K562 (cell line): ENCODE measurements at regions not wholly inside any gene's neighbourhood (a gene's known extent, or its start where the extent isn't known, plus 50 kb on each side); places are given as distances from the start of the nearest gene placed in this dataset.

ENCODE experiments used
- ATAC-seq: fragments of 200-7000 bp; cut with Tn5 transposase; 3 replicates; pipeline ENCODE4 v1.9.1; 2020; ENCODE audit warnings: moderate library complexity
- BruUV-seq: library from RNA; stranded (reverse); fragments of 400-500 nt; replicated peaks from 2 replicates; lab custom pipeline; 2021; lab: Mats Ljungman, UMichigan
- CTCF ChIA-PET: fragments of 300-600 bp; formaldehyde crosslinking; extraction: SDS; loops from one replicate; lab custom pipeline; 2021; ENCODE audit warnings: low intra/inter-chr PET ratio; lab: Yijun Ruan, JAX
- POLR2A ChIA-PET: fragments of 300-600, 350-650 bp; sonication (Branson Sonifier 250); formaldehyde crosslinking; extraction: SDS; loops from one replicate; lab custom pipeline; 2021; ENCODE audit warnings: antibody characterized with exemption, inconsistent platforms; lab: Yijun Ruan, JAX
- DNase-seq, 4 experiments: peaks; one replicate each; pipeline versions ENCODE4 v3.0.0 to v3.0.0-alpha.2; 2011 to 2018; ENCODE audit warnings: low spot score in 3 of 4, mixed read lengths in 3 of 4; ENCODE audit errors: extremely low read depth in 1 of 4
- FAIRE-seq: peaks from 2 replicates; lab custom pipeline; 2011; peaks lifted over from hg19 to GRCh38; lab: Jason Lieb, UNC
- H2AFZ ChIP-seq: 2 replicates; pipeline ENCODE4 v1.6.0; 2011; ENCODE audit warnings: low read depth, low read length, control low read depth, inconsistent platforms
- H3K27ac ChIP-seq: fragments of 200-600 bp; 3 replicates; pipeline ENCODE4 v1.8.0; 2011; ENCODE audit warnings: low read depth, mild to moderate bottlenecking, control low read depth, inconsistent platforms, low read length, moderate library complexity, mixed read lengths; ENCODE audit errors: extremely low read depth
- H3K27me3 ChIP-seq, 2 experiments: fragments of 300-600 bp in 1 of 2; 2 replicates in 1 of 2; 3 replicates in 1 of 2; pipeline versions ENCODE4 v1.6.0 to v1.8.0; 2011; ENCODE audit warnings: inconsistent platforms in 2 of 2, low read length in 2 of 2, mild to moderate bottlenecking in 1 of 2, mixed read lengths in 1 of 2, moderate library complexity in 1 of 2; ENCODE audit not compliant: control insufficient read depth in 2 of 2, insufficient read depth in 2 of 2
- H3K36me3 ChIP-seq: fragments of 300-600 bp; 3 replicates; pipeline ENCODE4 v1.8.0; 2011; ENCODE audit warnings: mild to moderate bottlenecking, low read length, inconsistent platforms; ENCODE audit not compliant: control insufficient read depth, insufficient read depth
- H3K4me1 ChIP-seq, 2 experiments: fragments of 200-600 bp in 1 of 2; replicated peaks in 1 of 2; 2 replicates in 1 of 2; 3 replicates in 1 of 2; pipeline versions ENCODE4 v1.5.1 to v1.8.0; 2011; ENCODE audit warnings: inconsistent platforms in 2 of 2, low read length in 2 of 2, mild to moderate bottlenecking in 1 of 2, mixed read lengths in 1 of 2, moderate library complexity in 1 of 2; ENCODE audit not compliant: control insufficient read depth in 2 of 2, insufficient read depth in 2 of 2
- H3K4me2 ChIP-seq: 2 replicates; pipeline ENCODE4 v1.6.1; 2011; ENCODE audit warnings: low read length, control low read depth, inconsistent platforms, mixed read lengths; ENCODE audit not compliant: insufficient read depth
- H3K4me3 ChIP-seq: fragments of 200-600 bp; sonication (generic), shearing (Covaris generic); 2 replicates; pipeline ENCODE4 v1.5.1; 2016; ENCODE audit warnings: control low read depth, inconsistent platforms
- H3K79me2 ChIP-seq: fragments of 200-600 bp; 3 replicates; pipeline ENCODE4 v1.8.0; 2011; ENCODE audit warnings: low read length, inconsistent platforms; ENCODE audit not compliant: control insufficient read depth, insufficient read depth
- H3K9ac ChIP-seq, 2 experiments: 2 replicates each; pipeline versions ENCODE4 v1.6.0 to v1.6.1; 2011; ENCODE audit warnings: low read depth in 2 of 2, low read length in 2 of 2, control low read depth in 1 of 2, inconsistent platforms in 1 of 2, mild to moderate bottlenecking in 1 of 2, mixed read lengths in 1 of 2; ENCODE audit not compliant: insufficient read depth in 1 of 2
- H3K9me1 ChIP-seq: one replicate; pipeline ENCODE4 v1.6.0; 2011; ENCODE audit warnings: inconsistent platforms, mild to moderate bottlenecking, low read length, moderate library complexity; ENCODE audit not compliant: control insufficient read depth, insufficient read depth
- H3K9me3 ChIP-seq: replicated peaks from 2 replicates; pipeline ENCODE4 v1.5.1; 2011; ENCODE audit warnings: low read depth, low read length, inconsistent platforms; ENCODE audit not compliant: control insufficient read depth, insufficient read depth
- H4K20me1 ChIP-seq: replicated peaks from 2 replicates; pipeline ENCODE4 v1.6.1; 2011; ENCODE audit warnings: low read length, inconsistent platforms, mixed read lengths; ENCODE audit not compliant: control insufficient read depth, insufficient read depth
- FOSL1 ChIP-seq: fragments of 200-800 bp; sonication (Bioruptor generic); conservative IDR thresholded peaks from 2 replicates; pipeline ENCODE4 v1.6.1; 2016; ENCODE audit warnings: missing genetic modification characterization, missing compliant biosample characterization
- KDM2B ChIP-seq: fragments of 250-450 bp; sonication (Bioruptor Pico); IDR thresholded peaks from 2 replicates; pipeline ENCODE4 v1.8.0; 2021; ENCODE audit warnings: mild to moderate bottlenecking, moderate library complexity
- TRIM24 ChIP-seq, 2 experiments: fragments of 450-650 bp; IDR thresholded peaks; 2 replicates each; pipeline ENCODE4 v1.6.1; 2016
- ZBTB5 ChIP-seq: fragments of 450-650 bp; IDR thresholded peaks from 2 replicates; pipeline ENCODE4 v1.6.1; 2017; ENCODE audit warnings: antibody characterized with exemption
- ZNF212 ChIP-seq: fragments of 450-650 bp; formaldehyde crosslinking; IDR thresholded peaks from 2 replicates; pipeline ENCODE4 v1.4.0; 2020; ENCODE audit warnings: mild to moderate bottlenecking
- ZNF324 ChIP-seq: fragments of 250-450 bp; sonication (Bioruptor Pico); IDR thresholded peaks from 2 replicates; pipeline ENCODE4 v1.4.0; 2020; ENCODE audit warnings: mild to moderate bottlenecking
- WGBS: fragments of 100-300 bp; shearing (Covaris generic); methylation state at CpG from one replicate; pipeline ENCODE4 v1.1.6; 2016; ENCODE audit warnings: low coverage, mixed read lengths; ENCODE audit not compliant: insufficient coverage; ENCODE audit errors: missing lambda C conversion rate; 5-methylcytosine and 5-hydroxymethylcytosine counted together
- in situ Hi-C: fragments of 300-500 bp; cut with MboI; formaldehyde crosslinking; loops from 4 replicates; pipeline ENCODE4 v1.15.0; 2018; ENCODE audit warnings: inconsistent platforms, mixed read lengths
- intact Hi-C: fragments of 100-400 bp; cut with micrococcal nuclease; formaldehyde crosslinking; loops from 2 replicates; pipeline ENCODE4 v1.14.2; 2022

- TF ChIP-seq ZBTB5: no peak
- TF ChIP-seq FOSL1: no peak
- no peak for TF ChIP-seq ZNF212 (CRISPR knock-in tag)
- TF ChIP-seq KDM2B (CRISPR knock-in tag): no peak
Measured at GRCh38 chr3:24060055-24060454, 115.0 kb downstream of the NR1D2 start (continued).

- H2AFZ ChIP-seq: no peak overlapping the region
- BruUV-seq: no TSS peak
- H3K4me2 ChIP-seq: no peak overlapping the region
- DNase-seq (no peak), ATAC-seq (no peak), FAIRE-seq (no peak)
- no peaks in the 10 kb centered on the region for H3K9me1 ChIP-seq
- POLR2A ChIA-PET: no interaction called here
- H3K9me3 ChIP-seq: no peaks in the 10 kb centered on the region
- no peak overlapping the region for H3K27ac ChIP-seq
- no peaks in the 10 kb centered on the region for H3K79me2 ChIP-seq
- intact Hi-C loops (no loop called here), in situ Hi-C loops (no loop called here)
- no peaks in the 10 kb centered on the region for H4K20me1 ChIP-seq
- H3K4me3 ChIP-seq: no peak overlapping the region
- H3K9ac ChIP-seq: no peak overlapping the region
- H3K4me1 ChIP-seq: peaks cover 0 to 2% of the 10 kb centered on the region in 2 experiments; a peak in 1 of 5 replicates
- no peak for TF ChIP-seq ZNF324 (CRISPR knock-in tag)
- no peak for TF ChIP-seq TRIM24 (IDR thresholded peaks at IDR 0.05)
- 0% methylated on average over 3 of the region's 3 CpGs for WGBS
- peaks cover 5 to 7% of the 10 kb centered on the region in 2 experiments; a peak in 3 of 5 replicates for H3K27me3 ChIP-seq
- no peaks in the 10 kb centered on the region for H3K36me3 ChIP-seq
- CTCF ChIA-PET: no interaction called here
Measured at GRCh38 chr3:24062916-24063315, 117.8 kb downstream of the NR1D2 start.
